A673 (cell line): ENCODE measurements at regions not wholly inside any gene's neighbourhood (a gene's known extent, or its start where the extent isn't known, plus 50 kb on each side); places are given as distances from the start of the nearest gene placed in this dataset.

Source experiments
- BruUV-seq: library from RNA; stranded (reverse); fragments of 400-500 nt; replicated peaks from 2 replicates; lab custom pipeline; 2021; lab: Mats Ljungman, UMichigan
- CTCF ChIA-PET: fragments of 300-600 bp; sonication (Branson Sonifier 250); formaldehyde crosslinking; loops from one replicate; lab custom pipeline; 2022; ENCODE audit warnings: antibody characterized with exemption; lab: Charles Lee
- POLR2A ChIA-PET: fragments of 300-600 bp; sonication (Branson Sonifier 250); formaldehyde crosslinking; loops from one replicate; lab custom pipeline; 2022; ENCODE audit warnings: antibody characterized with exemption; ENCODE audit not compliant: low non-redundant PET; lab: Charles Lee
- DNase-seq: peaks from one replicate; pipeline ENCODE4 v3.0.0-alpha.2; 2015; ENCODE audit warnings: low spot score
- H3K27ac ChIP-seq: fragments of 200-600 bp; sonication (generic); 2 replicates; pipeline ENCODE4 v1.5.1; 2016; ENCODE audit warnings: mixed run types, low read depth, mild to moderate bottlenecking, mixed read lengths, antibody characterized with exemption, low read length; ENCODE audit not compliant: poor library complexity, severe bottlenecking
- H3K27me3 ChIP-seq: fragments of 200-600 bp; sonication (generic); replicated peaks from 2 replicates; pipeline ENCODE4 v1.6.1; 2017; ENCODE audit warnings: mixed run types, low read depth, mild to moderate bottlenecking, mixed read lengths, antibody characterized with exemption, low read length; ENCODE audit not compliant: insufficient read depth, poor library complexity
- H3K36me3 ChIP-seq: fragments of 200-600 bp; sonication (generic); 2 replicates; pipeline ENCODE4 v1.6.1; 2016; ENCODE audit warnings: mixed run types, mild to moderate bottlenecking, mixed read lengths, antibody characterized with exemption, low read length; ENCODE audit not compliant: insufficient read depth, poor library complexity, severe bottlenecking
- H3K4me1 ChIP-seq: fragments of 200-600 bp; sonication (generic); 2 replicates; pipeline ENCODE4 v1.6.1; 2017; ENCODE audit warnings: mixed run types, mild to moderate bottlenecking, mixed read lengths, antibody characterized with exemption, low read length; ENCODE audit not compliant: insufficient read depth, poor library complexity, severe bottlenecking
- H3K4me3 ChIP-seq: fragments of 200-600 bp; sonication (generic); 2 replicates; pipeline ENCODE4 v1.5.1; 2016; ENCODE audit warnings: low read depth, mixed run types, mild to moderate bottlenecking, mixed read lengths, low read length; ENCODE audit not compliant: poor library complexity, severe bottlenecking
- H3K9me3 ChIP-seq: fragments of 200-600 bp; sonication (generic); 2 replicates; pipeline ENCODE4 v1.6.1; 2016; ENCODE audit warnings: mixed run types, low read depth, mild to moderate bottlenecking, mixed read lengths, antibody characterized with exemption, low read length; ENCODE audit not compliant: poor library complexity, severe bottlenecking
- EZH2 ChIP-seq: fragments of 200-600 bp; sonication (generic); IDR thresholded peaks from 2 replicates; pipeline ENCODE4 v1.6.1; 2017; ENCODE audit warnings: borderline replicate concordance, low read depth, mild to moderate bottlenecking, mixed read lengths, antibody characterized with exemption, low read length; ENCODE audit not compliant: poor library complexity, severe bottlenecking
- intact Hi-C: fragments of 100-400 bp; cut with micrococcal nuclease; formaldehyde crosslinking; loops from one replicate; pipeline ENCODE4 v1.10.0; 2022; ENCODE audit not compliant: unreplicated experiment
- TF ChIP-seq, protein P1 (sequence below): fragments of 300-800, 200-600 bp; sonication (generic); conservative IDR thresholded peaks from 2 replicates; pipeline ENCODE4 v1.5.1; 2017; ENCODE audit warnings: low read depth, mild to moderate bottlenecking, antibody characterized with exemption, low read length, moderate library complexity, mixed read lengths

DNA sequence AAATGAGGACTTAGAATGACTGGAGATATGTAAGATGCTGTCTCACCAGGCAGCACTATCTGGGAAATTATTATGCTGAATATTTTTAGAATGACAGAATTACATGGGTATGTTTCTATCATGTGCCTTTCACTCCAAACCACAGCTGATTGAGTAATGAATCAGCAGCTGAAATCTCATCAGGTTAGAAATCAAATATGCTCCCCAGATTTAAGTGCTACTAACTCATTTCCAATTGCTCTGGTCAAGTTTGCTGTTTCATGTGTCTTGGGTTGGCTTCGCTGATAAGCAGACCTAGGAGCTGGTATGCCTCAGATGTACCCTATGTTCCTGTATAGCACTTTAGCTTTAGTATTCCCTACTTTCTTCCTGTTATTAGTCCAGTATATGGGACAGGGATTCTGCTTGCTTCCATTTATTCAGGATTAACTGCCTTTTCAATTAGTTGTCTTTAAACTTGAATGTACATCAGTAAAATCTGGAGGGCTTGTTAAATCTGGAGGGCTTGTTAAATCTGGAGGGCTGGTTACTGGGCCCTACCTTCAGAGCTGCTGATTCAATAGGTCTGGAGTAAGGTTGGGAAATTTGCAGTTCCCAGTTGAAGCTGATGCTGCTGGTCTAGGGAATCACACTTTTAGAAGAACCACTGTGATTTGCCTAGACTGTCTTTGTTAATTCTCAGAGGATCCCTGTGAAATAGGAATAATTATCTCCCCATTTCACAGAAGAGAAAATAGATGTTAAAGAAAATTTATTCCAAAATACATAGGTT lies 172.9 kb downstream of the DKK1 start:
- H3K9me3 ChIP-seq, result no peaks in the 10 kb centered on the region
- H3K27me3 ChIP-seq, result peaks cover 3% of the 10 kb centered on the region
- no TSS peak for BruUV-seq
- H3K4me3 ChIP-seq, result no peak overlapping the region
- DNase-seq, result no peak
- no peaks in the 10 kb centered on the region for H3K36me3 ChIP-seq
- TF ChIP-seq EZH2, result no peak
- TF ChIP-seq, protein P1, sequence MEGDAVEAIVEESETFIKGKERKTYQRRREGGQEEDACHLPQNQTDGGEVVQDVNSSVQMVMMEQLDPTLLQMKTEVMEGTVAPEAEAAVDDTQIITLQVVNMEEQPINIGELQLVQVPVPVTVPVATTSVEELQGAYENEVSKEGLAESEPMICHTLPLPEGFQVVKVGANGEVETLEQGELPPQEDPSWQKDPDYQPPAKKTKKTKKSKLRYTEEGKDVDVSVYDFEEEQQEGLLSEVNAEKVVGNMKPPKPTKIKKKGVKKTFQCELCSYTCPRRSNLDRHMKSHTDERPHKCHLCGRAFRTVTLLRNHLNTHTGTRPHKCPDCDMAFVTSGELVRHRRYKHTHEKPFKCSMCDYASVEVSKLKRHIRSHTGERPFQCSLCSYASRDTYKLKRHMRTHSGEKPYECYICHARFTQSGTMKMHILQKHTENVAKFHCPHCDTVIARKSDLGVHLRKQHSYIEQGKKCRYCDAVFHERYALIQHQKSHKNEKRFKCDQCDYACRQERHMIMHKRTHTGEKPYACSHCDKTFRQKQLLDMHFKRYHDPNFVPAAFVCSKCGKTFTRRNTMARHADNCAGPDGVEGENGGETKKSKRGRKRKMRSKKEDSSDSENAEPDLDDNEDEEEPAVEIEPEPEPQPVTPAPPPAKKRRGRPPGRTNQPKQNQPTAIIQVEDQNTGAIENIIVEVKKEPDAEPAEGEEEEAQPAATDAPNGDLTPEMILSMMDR, result no peak
- ChIA-PET CTCF (interaction anchor here (0.9 to 1.3 kb wide), 2 partner anchors 178 to 179 kb away, joined by 3 to 5 read pairs; no protein-coding TSS in a partner anchor), POLR2A (no interaction called here)
- intact Hi-C loops, result no loop called here
- H3K4me1 ChIP-seq, result no peaks in the 10 kb centered on the region
- H3K27ac ChIP-seq, result no peak overlapping the region

DNA sequence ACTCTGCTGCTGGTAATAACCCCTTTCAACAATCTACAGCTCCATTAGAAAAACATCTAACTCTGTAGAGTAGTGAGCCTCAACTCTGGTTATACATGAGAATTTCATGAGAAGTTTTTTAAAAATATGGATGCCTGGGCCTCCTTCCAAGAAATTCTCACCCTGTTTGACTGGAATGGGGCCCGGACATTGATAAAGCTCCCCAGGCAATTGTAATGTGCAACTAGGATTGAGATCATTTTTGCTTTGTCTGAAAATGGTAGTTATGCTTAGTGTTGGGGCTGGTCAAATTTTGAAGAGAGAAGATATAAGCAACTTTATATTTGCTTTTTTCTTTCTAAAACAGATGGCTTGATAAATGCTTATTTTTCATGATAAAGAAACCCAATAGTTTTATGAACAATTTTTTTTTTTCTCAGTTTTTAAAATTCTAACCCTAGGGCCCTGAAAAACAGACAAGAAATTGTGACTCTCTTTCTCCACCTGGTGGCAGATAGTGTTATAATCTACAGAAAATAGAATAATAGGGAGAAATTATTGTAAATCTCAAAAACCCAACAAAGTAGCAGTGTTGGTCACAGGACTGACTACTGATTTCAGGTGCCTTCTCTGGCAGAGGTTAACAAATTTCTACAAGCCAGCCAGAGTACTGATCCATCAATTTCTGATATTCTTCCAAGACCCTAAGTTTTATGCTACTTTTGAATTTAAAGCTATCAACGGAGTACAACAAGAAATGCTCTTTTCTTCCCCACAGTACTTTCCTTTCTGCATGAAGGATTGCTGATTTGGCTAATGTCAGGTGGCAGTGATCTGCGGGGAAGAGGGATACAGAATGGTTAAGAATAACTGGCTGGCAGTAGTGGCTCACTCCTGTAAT lies 174.8 kb downstream of the DKK1 start:
- no peak overlapping the region for H3K27ac ChIP-seq
- intact Hi-C loops, result loop anchor here (1.0 kb wide), 1 partner anchor 181 kb away; no protein-coding TSS in a partner anchor
- CTCF ChIA-PET, result interaction anchor here (0.7 to 1.3 kb wide), 4 partner anchors 171 to 291 kb away, joined by 3 to 5 read pairs (median 3); no protein-coding TSS in a partner anchor
- POLR2A ChIA-PET, result no interaction called here
- BruUV-seq, result no TSS peak
- H3K9me3 ChIP-seq, result no peaks in the 10 kb centered on the region
- no peak for TF ChIP-seq EZH2
- TF ChIP-seq, protein P1, result peak; percentile 63
- no peaks in the 10 kb centered on the region for H3K4me1 ChIP-seq
- H3K4me3 ChIP-seq, result no peak overlapping the region
- no peaks in the 10 kb centered on the region for H3K36me3 ChIP-seq
- H3K27me3 ChIP-seq, result peaks cover 3% of the 10 kb centered on the region
- peak; percentile 58 for DNase-seq

DNA sequence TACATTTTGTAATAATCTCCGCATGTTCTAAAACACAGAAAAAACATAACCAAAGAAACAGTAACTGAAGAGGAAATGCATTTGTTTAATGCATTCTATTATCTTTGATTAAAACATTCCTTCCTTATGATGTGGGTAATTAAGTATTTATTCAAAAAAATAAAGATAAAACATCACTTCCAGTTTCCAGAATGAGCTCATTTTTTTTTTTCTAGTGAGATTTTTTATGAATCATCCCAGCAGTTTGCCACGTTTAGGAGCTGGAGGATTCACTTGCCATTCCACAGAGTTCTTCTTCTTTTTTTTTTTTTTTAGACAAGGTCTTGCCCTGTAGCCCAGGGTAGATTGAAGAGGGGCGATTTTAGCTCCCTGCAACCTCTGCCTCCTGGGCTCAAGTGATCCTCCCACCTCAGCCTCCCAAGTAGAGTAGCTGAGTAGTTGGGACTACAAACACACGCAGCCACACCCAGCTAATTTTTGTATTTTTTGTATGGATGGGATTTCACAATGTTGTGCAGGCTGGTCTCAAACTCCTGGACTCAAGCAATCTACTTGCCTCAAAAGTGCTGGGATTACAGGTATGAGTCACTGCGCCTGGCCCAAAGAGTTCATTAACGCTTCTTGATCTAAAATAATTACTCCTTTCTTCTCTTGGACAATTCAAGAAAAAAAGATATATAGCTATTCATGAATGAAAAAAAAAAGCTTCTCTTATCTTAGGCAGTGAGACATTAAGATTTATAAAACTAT lies 177.3 kb downstream of the DKK1 start:
- CTCF ChIA-PET, result interaction anchor here (0.7 to 1.6 kb wide), 2 partner anchors 183 to 184 kb away, joined by 5 to 8 read pairs; no protein-coding TSS in a partner anchor
- no peak overlapping the region for H3K27ac ChIP-seq
- no peaks in the 10 kb centered on the region for H3K27me3 ChIP-seq
- H3K9me3 ChIP-seq, result no peaks in the 10 kb centered on the region
- no TSS peak for BruUV-seq
- DNase-seq, result no peak
- TF ChIP-seq, protein P1, result no peak
- TF ChIP-seq EZH2, result no peak
- H3K4me3 ChIP-seq, result no peak overlapping the region
- no peaks in the 10 kb centered on the region for H3K4me1 ChIP-seq
- POLR2A ChIA-PET, result interaction anchor here (0.6 kb wide), 1 partner anchor 182 kb away, joined by 5 read pairs; no protein-coding TSS in a partner anchor
- no peaks in the 10 kb centered on the region for H3K36me3 ChIP-seq
- intact Hi-C loops, result loop anchor here (10.0 kb wide), 1 partner anchor 57 kb away; no protein-coding TSS in a partner anchor
